ENCODE measurements at regions not wholly inside any gene's neighbourhood (a gene's known extent, or its start where the extent isn't known, plus 50 kb on each side); places are given as distances from the start of the nearest gene placed in this dataset.

- 11% methylated on average over 2 of the region's 2 CpGs for WGBS (ENCODE audit: missing lambda C conversion rate)
- no peak overlapping the region for H3K27ac ChIP-seq
- ATAC-seq (no peak), FAIRE-seq (no peak), DNase-seq (ENCODE audit: low read depth in 1 of 2, low spot score in 1 of 2) (no peak)
- H3K4me3 ChIP-seq, result no peak overlapping the region
- no peak overlapping the region for H3K4me2 ChIP-seq
- CTCF ChIA-PET, result no interaction called here
- no peaks in the 10 kb centered on the region for H3K4me1 ChIP-seq
- H3K9me3 ChIP-seq, result no peaks in the 10 kb centered on the region
- no peak for TF ChIP-seq REST (IDR thresholded peaks at IDR 0.05)
- TF ChIP-seq USF2 (IDR thresholded peaks at IDR 0.05), result no peak
- no peak for TF ChIP-seq HMGXB4 (CRISPR knock-in tag; IDR thresholded peaks at IDR 0.05; ENCODE audit: borderline replicate concordance)
- no peak for TF ChIP-seq GATA3 (IDR thresholded peaks at IDR 0.05; ENCODE audit: borderline replicate concordance)
- no peak for TF ChIP-seq CTCF (IDR thresholded peaks at IDR 0.05)
- no peak for TF ChIP-seq ZNF302 (CRISPR knock-in tag; IDR thresholded peaks at IDR 0.05)
- TF ChIP-seq MAFK (IDR thresholded peaks at IDR 0.05; ENCODE audit: partially characterized antibody), result no peak
- TF ChIP-seq PHF8 (IDR thresholded peaks at IDR 0.05; ENCODE audit: borderline replicate concordance, low read depth), result no peak
- no peak for TF ChIP-seq MAX (IDR thresholded peaks at IDR 0.05)
- TF ChIP-seq KDM5A (IDR thresholded peaks at IDR 0.05), result no peak
- no peak for TF ChIP-seq ATOH8 (CRISPR knock-in tag; IDR thresholded peaks at IDR 0.05; ENCODE audit: low read depth)
- TF ChIP-seq NFE2L2 (conservative IDR thresholded peaks at IDR 0.05; ENCODE audit: low read length), result no peak
- no peak for TF ChIP-seq ZSCAN20 (CRISPR knock-in tag; IDR thresholded peaks at IDR 0.05)
- no peak for TF ChIP-seq BCL3 (IDR thresholded peaks at IDR 0.05)
- TF ChIP-seq MYC (IDR thresholded peaks at IDR 0.05; ENCODE audit: borderline replicate concordance, low read length), result no peak
- POLR2A ChIA-PET, result no interaction called here
Measured at GRCh38 chr3:18238332-18238731, 186.8 kb downstream of the SATB1 start.

Data from A549 (cell line).